ENCODE measurements at regions not wholly inside any gene's neighbourhood (a gene's known extent, or its start where the extent isn't known, plus 50 kb on each side); places are given as distances from the start of the nearest gene placed in this dataset.

DNA sequence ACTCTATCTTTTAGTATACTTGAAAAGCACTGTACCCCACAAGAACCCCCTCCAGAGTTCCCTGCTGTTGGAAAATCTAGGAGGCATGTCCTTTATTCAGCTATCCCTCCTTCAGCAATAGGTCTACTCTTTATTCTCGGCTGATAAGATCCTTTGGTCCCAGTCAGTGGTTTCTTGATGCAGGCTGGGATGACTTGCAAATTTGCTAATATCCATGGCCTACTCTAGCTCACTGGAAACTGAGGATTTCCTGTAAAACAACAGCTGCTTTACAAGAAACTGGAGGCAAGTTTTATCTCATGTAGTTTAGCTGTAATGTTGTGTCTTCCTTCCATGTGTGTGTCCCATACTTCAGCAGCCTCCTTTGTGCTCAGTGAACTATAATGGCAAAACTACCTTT is 183.9 kb upstream of the SCN7A start:
- Mint-ChIP-seq H3K27me3 (ENCODE audit: insufficient read depth, low read depth, poor library complexity) (no peaks in the 10 kb centered on the region), H3K9me3 (peaks cover 4% of the 10 kb centered on the region; the same call in 2 of the 3 replicates), H3K4me3 (no peak overlapping the region), H3K27ac (no peak overlapping the region), H3K36me3 (ENCODE audit: low read depth) (no peaks in the 10 kb centered on the region), H3K4me1 (no peaks in the 10 kb centered on the region; the same call in 2 of the 3 replicates)
- no peak for ATAC-seq
- no peak for TF ChIP-seq ZNF331 (CRISPR knock-in tag; IDR thresholded peaks at IDR 0.05; ENCODE audit: low read depth)
- TF ChIP-seq, protein P1, sequence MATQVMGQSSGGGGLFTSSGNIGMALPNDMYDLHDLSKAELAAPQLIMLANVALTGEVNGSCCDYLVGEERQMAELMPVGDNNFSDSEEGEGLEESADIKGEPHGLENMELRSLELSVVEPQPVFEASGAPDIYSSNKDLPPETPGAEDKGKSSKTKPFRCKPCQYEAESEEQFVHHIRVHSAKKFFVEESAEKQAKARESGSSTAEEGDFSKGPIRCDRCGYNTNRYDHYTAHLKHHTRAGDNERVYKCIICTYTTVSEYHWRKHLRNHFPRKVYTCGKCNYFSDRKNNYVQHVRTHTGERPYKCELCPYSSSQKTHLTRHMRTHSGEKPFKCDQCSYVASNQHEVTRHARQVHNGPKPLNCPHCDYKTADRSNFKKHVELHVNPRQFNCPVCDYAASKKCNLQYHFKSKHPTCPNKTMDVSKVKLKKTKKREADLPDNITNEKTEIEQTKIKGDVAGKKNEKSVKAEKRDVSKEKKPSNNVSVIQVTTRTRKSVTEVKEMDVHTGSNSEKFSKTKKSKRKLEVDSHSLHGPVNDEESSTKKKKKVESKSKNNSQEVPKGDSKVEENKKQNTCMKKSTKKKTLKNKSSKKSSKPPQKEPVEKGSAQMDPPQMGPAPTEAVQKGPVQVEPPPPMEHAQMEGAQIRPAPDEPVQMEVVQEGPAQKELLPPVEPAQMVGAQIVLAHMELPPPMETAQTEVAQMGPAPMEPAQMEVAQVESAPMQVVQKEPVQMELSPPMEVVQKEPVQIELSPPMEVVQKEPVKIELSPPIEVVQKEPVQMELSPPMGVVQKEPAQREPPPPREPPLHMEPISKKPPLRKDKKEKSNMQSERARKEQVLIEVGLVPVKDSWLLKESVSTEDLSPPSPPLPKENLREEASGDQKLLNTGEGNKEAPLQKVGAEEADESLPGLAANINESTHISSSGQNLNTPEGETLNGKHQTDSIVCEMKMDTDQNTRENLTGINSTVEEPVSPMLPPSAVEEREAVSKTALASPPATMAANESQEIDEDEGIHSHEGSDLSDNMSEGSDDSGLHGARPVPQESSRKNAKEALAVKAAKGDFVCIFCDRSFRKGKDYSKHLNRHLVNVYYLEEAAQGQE (IDR thresholded peaks at IDR 0.05; ENCODE audit: unreplicated experiment): no peak
- TF ChIP-seq POLR2AphosphoS5 (IDR thresholded peaks at IDR 0.05; ENCODE audit: low read depth): no peak
- Histone ChIP-seq H3K79me2 (replicated peaks; ENCODE audit: insufficient read depth) (no peaks in the 10 kb centered on the region), H3K27me3 (ENCODE audit: insufficient read depth) (no peaks in the 10 kb centered on the region), H3K4me3 (no peak overlapping the region), H3K36me3 (ENCODE audit: insufficient read depth) (no peaks in the 10 kb centered on the region), H3K4me1 (ENCODE audit: insufficient read depth) (no peaks in the 10 kb centered on the region), H3K27ac (ENCODE audit: low read depth) (no peak overlapping the region), H3K9me2 (ENCODE audit: insufficient read depth) (peaks cover 8% of the 10 kb centered on the region), H3K4me2 (no peak overlapping the region), H3F3A (replicated peaks; ENCODE audit: low read depth) (no peaks in the 10 kb centered on the region), H4K20me1 (replicated peaks; ENCODE audit: insufficient read depth) (no peaks in the 10 kb centered on the region), H2AFZ (no peak overlapping the region; the same call in 1 of the 2 replicates)
- no peak for DNase-seq (ENCODE audit: low spot score)

DNA sequence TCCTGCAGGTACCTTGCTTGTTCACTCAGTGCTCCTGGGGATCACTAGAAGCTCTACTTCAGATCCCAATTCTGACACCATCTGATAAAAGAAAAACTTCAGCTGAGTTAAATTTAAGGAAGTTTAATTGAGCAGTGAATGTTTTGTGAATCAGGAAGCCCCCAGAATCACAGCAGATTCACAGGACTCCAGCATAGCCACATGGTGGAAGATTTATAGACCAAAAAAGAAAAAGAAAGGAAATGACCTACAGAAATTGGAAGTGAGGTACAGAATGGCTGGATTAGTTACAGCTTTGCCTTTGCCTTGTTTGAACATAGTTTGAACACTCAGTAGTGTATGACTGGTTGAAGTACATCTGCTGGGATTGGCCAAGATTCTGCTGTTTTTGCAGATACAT is 182.7 kb upstream of the SCN7A start:
- Histone ChIP-seq H2AFZ (no peak overlapping the region), H3K79me2 (replicated peaks; ENCODE audit: insufficient read depth) (no peaks in the 10 kb centered on the region), H3F3A (replicated peaks; ENCODE audit: low read depth) (no peaks in the 10 kb centered on the region), H3K4me1 (ENCODE audit: insufficient read depth) (no peaks in the 10 kb centered on the region), H3K9me2 (ENCODE audit: insufficient read depth) (peaks cover 8% of the 10 kb centered on the region), H3K4me3 (no peak overlapping the region), H3K4me2 (no peak overlapping the region), H3K36me3 (ENCODE audit: insufficient read depth) (no peaks in the 10 kb centered on the region), H3K27ac (ENCODE audit: low read depth) (no peak overlapping the region), H3K27me3 (ENCODE audit: insufficient read depth) (no peaks in the 10 kb centered on the region), H4K20me1 (replicated peaks; ENCODE audit: insufficient read depth) (no peaks in the 10 kb centered on the region)
- Mint-ChIP-seq H3K36me3 (ENCODE audit: low read depth) (no peaks in the 10 kb centered on the region), H3K27me3 (ENCODE audit: insufficient read depth, low read depth, poor library complexity) (no peaks in the 10 kb centered on the region), H3K9me3 (peaks cover 4% of the 10 kb centered on the region; the same call in 2 of the 3 replicates), H3K4me3 (no peak overlapping the region), H3K27ac (no peak overlapping the region), H3K4me1 (no peaks in the 10 kb centered on the region; the same call in 2 of the 3 replicates)
- ATAC-seq: no peak
- TF ChIP-seq ZNF331 (CRISPR knock-in tag; IDR thresholded peaks at IDR 0.05; ENCODE audit: low read depth) (no peak), JUNB (IDR thresholded peaks at IDR 0.05; ENCODE audit: unreplicated experiment) (no peak), NANOG (IDR thresholded peaks at IDR 0.05; ENCODE audit: borderline replicate concordance) (no peak), CREB1 (CRISPR knock-in tag; IDR thresholded peaks at IDR 0.05; ENCODE audit: low read depth) (no peak), ZNF114 (CRISPR knock-in tag; IDR thresholded peaks at IDR 0.05) (no peak), POLR2AphosphoS5 (IDR thresholded peaks at IDR 0.05; ENCODE audit: low read depth) (no peak)
- DNase-seq (ENCODE audit: low spot score): no peak

DNA sequence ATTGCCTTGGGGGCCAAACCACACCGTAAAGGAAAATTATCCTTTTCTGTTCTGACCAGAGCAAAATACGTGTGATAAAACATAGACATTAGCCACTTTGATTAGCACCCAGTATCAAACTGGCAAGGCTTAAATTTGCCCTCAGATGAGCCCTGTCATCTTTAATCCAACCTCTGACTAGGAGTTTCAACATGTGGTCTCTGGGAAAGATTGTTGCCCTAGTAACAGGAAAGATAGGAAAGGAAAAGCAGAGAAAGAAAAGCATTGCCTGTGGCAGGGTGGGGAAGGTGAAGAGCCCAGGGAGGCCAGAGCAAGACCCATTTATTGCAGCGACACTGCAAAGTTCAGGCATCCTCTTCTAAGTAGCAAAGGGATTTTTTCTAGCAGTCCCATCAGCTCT is 181.5 kb upstream of the SCN7A start:
- no peaks in the 10 kb centered on the region for H3K36me3 Mint-ChIP-seq (ENCODE audit: low read depth)
- no peak overlapping the region for H3K4me3 ChIP-seq
- no peak overlapping the region for H3K27ac Mint-ChIP-seq
- peaks cover 4% of the 10 kb centered on the region; the same call in 2 of the 3 replicates for H3K9me3 Mint-ChIP-seq
- no peak overlapping the region for H3K4me2 ChIP-seq
- H3K9me2 ChIP-seq (ENCODE audit: insufficient read depth): peaks cover 8% of the 10 kb centered on the region
- H3K79me2 ChIP-seq (replicated peaks; ENCODE audit: insufficient read depth): no peaks in the 10 kb centered on the region
- ATAC-seq (no peak), DNase-seq (ENCODE audit: low spot score) (no peak)
- H3K36me3 ChIP-seq (ENCODE audit: insufficient read depth): no peaks in the 10 kb centered on the region
- H3K27ac ChIP-seq (ENCODE audit: low read depth): no peak overlapping the region
- no peaks in the 10 kb centered on the region for H3F3A ChIP-seq (replicated peaks; ENCODE audit: low read depth)
- TF ChIP-seq POLR2AphosphoS5 (IDR thresholded peaks at IDR 0.05; ENCODE audit: low read depth) (no peak), STAT1 (IDR thresholded peaks at IDR 0.05; ENCODE audit: unreplicated experiment) (no peak), EZH2 (IDR thresholded peaks at IDR 0.05; ENCODE audit: low read depth, unreplicated experiment) (no peak)
- no peaks in the 10 kb centered on the region; the same call in 2 of the 3 replicates for H3K4me1 Mint-ChIP-seq
- no peaks in the 10 kb centered on the region for H3K4me1 ChIP-seq (ENCODE audit: insufficient read depth)
- no peaks in the 10 kb centered on the region for H3K27me3 ChIP-seq (ENCODE audit: insufficient read depth)
- no peak overlapping the region for H2AFZ ChIP-seq
- no peaks in the 10 kb centered on the region for H4K20me1 ChIP-seq (replicated peaks; ENCODE audit: insufficient read depth)
- no peak overlapping the region for H3K4me3 Mint-ChIP-seq
- H3K27me3 Mint-ChIP-seq (ENCODE audit: insufficient read depth, low read depth, poor library complexity): no peaks in the 10 kb centered on the region

All from GM23338 (cell line).